ENCODE measurements at regions not wholly inside any gene's neighbourhood (a gene's known extent, or its start where the extent isn't known, plus 50 kb on each side); places are given as distances from the start of the nearest gene placed in this dataset.

DNA sequence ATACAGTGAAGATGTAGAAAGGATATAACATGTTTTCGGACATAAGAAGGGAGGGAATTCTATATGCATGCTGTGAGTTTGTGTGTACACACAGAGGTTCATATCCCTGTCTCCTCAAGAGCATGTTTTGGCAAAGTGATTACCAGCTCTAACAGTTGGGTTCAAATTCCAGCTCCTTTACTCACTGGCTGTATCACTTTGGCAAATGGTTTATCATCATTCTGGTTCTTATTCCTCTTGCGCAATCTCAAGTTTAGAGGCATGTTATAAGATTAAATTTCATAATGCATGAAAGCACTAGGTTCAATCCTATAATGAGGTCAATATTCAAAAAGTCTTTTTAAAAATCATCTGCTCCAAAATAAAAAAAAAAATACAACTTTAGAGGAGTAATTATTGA lies 107.7 kb upstream of the LRFN5 start:
- TF ChIP-seq, protein P1, sequence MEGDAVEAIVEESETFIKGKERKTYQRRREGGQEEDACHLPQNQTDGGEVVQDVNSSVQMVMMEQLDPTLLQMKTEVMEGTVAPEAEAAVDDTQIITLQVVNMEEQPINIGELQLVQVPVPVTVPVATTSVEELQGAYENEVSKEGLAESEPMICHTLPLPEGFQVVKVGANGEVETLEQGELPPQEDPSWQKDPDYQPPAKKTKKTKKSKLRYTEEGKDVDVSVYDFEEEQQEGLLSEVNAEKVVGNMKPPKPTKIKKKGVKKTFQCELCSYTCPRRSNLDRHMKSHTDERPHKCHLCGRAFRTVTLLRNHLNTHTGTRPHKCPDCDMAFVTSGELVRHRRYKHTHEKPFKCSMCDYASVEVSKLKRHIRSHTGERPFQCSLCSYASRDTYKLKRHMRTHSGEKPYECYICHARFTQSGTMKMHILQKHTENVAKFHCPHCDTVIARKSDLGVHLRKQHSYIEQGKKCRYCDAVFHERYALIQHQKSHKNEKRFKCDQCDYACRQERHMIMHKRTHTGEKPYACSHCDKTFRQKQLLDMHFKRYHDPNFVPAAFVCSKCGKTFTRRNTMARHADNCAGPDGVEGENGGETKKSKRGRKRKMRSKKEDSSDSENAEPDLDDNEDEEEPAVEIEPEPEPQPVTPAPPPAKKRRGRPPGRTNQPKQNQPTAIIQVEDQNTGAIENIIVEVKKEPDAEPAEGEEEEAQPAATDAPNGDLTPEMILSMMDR (conservative IDR thresholded peaks at IDR 0.05; ENCODE audit: low read depth, low read length), result no peak
- no peak for TF ChIP-seq EZH2 (IDR thresholded peaks at IDR 0.05; ENCODE audit: low read length, unreplicated experiment)
